ENCODE measurements at regions not wholly inside any gene's neighbourhood (a gene's known extent, or its start where the extent isn't known, plus 50 kb on each side); places are given as distances from the start of the nearest gene placed in this dataset.
"Not testable (repeated sequence)": the region's sequence is repeated elsewhere in the genome, so short reads cannot be mapped to it uniquely, and the experiment has no call there.

DNA sequence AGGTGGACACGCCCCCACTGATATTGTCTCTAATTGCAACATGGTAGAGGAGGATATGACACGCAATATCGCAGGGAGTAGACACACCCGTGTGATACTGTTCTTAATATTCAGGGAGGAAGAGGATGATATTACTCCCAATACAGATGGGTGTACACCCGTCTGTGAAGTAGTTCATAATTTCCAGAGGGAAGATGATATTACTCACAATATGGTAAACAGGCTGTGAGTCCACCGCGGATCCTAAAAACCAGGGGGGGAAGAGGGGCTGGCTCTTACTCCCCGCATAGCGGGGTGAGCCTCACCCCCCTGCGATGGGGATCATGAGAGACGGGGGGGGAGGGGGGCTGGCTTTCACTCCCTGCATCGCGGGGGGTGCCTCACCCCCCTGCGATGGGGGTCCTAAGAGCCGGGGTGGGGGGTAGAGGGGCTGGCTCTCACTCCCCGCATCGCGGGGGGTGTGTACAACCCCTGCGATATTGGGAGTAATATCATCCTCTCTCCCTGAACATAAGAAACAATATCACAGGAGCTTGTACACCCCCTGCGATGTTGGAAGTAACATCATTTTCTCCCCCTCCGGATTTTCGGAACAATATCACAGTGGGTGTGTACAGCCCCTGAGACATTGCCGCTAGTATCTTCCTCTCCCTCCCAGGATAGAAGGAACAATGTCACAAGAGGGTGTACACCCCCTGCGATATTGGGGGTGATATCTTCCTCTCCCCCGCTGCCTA lies 52.2 kb upstream of the FRG2C start:
- not testable (repeated sequence) for DNase-seq

Measured in NCI-H2171 (cell line).